PC-3 (cell line): ENCODE measurements at regions not wholly inside any gene's neighbourhood (a gene's known extent, or its start where the extent isn't known, plus 50 kb on each side); places are given as distances from the start of the nearest gene placed in this dataset.
"Not testable (repeated sequence)": the region's sequence is repeated elsewhere in the genome, so short reads cannot be mapped to it uniquely, and the experiment has no call there.

Experiments
- ATAC-seq: fragments of 200-7000 bp; cut with Tn5 transposase; 2 replicates; pipeline ENCODE4 v1.9.1; 2020; ENCODE audit warnings: mild to moderate bottlenecking, moderate library complexity
- BruUV-seq: library from RNA; stranded (reverse); fragments of 400-500 nt; replicated peaks from 2 replicates; lab custom pipeline; 2021; lab: Mats Ljungman, UMichigan
- CTCF ChIA-PET: fragments of 300-600 bp; sonication (Branson Sonifier 250); formaldehyde crosslinking; loops from one replicate; lab custom pipeline; 2022; ENCODE audit warnings: antibody characterized with exemption; lab: Charles Lee
- POLR2A ChIA-PET: fragments of 300-600 bp; sonication (Branson Sonifier 250); formaldehyde crosslinking; loops from one replicate; lab custom pipeline; 2022; ENCODE audit warnings: antibody characterized with exemption; ENCODE audit not compliant: unreplicated experiment; lab: Charles Lee
- DNase-seq: peaks from one replicate; pipeline ENCODE4 v3.0.0-alpha.2; 2015
- H2AFZ ChIP-seq: fragments of 300-600 bp; sonication (generic); 2 replicates; pipeline ENCODE4 v1.6.0; 2016; ENCODE audit warnings: antibody characterized with exemption, low read length
- H3F3A ChIP-seq: fragments of 300-600 bp; sonication (generic); one replicate; pipeline ENCODE4 v1.6.0; 2017; ENCODE audit warnings: antibody characterized with exemption, low read length, control low read depth, mild to moderate bottlenecking; ENCODE audit not compliant: unreplicated experiment
- H3K27ac ChIP-seq: fragments of 300-600 bp; sonication (generic); 2 replicates; pipeline ENCODE4 v1.5.1; 2016; ENCODE audit warnings: mild to moderate bottlenecking, low read length
- H3K27me3 ChIP-seq: fragments of 300-600 bp; sonication (generic); 2 replicates; pipeline ENCODE4 v1.6.1; 2016; ENCODE audit warnings: low read length, mixed read lengths
- H3K36me3 ChIP-seq: fragments of 300-600 bp; sonication (generic); 2 replicates; pipeline ENCODE4 v1.6.1; 2016; ENCODE audit warnings: low read depth, mixed run types, low read length, mixed read lengths
- H3K4me1 ChIP-seq: fragments of 300-600 bp; sonication (generic); 2 replicates; pipeline ENCODE4 v1.5.1; 2016; ENCODE audit warnings: low read length; ENCODE audit not compliant: insufficient read depth
- H3K4me2 ChIP-seq: fragments of 300-600 bp; sonication (generic); 2 replicates; pipeline ENCODE4 v1.6.0; 2016; ENCODE audit warnings: low read length
- H3K4me3 ChIP-seq: fragments of 300-600 bp; sonication (generic); 2 replicates; pipeline ENCODE4 v1.5.1; 2016; ENCODE audit warnings: mild to moderate bottlenecking, low read length, mixed read lengths
- H3K79me2 ChIP-seq: fragments of 300-600 bp; sonication (generic); 2 replicates; pipeline ENCODE4 v1.6.1; 2017; ENCODE audit warnings: low read length, mixed read lengths
- H3K9ac ChIP-seq: fragments of 300-600 bp; sonication (generic); 2 replicates; pipeline ENCODE4 v1.6.0; 2016; ENCODE audit warnings: mild to moderate bottlenecking, low read length
- H3K9me2 ChIP-seq: fragments of 300-600 bp; sonication (generic); replicated peaks from 2 replicates; pipeline ENCODE4 v1.6.1; 2016; ENCODE audit warnings: mixed run types, low read length, mixed read lengths
- H3K9me3 ChIP-seq: fragments of 300-600 bp; sonication (generic); 2 replicates; pipeline ENCODE4 v1.6.1; 2016; ENCODE audit warnings: low read length, mixed read lengths
- H4K20me1 ChIP-seq: fragments of 300-600 bp; sonication (generic); 2 replicates; pipeline ENCODE4 v1.6.1; 2016; ENCODE audit warnings: low read length, mixed read lengths
- EZH2 ChIP-seq: fragments of 300-600 bp; sonication (generic); IDR thresholded peaks from one replicate; pipeline ENCODE4 v1.6.1; 2017; ENCODE audit warnings: antibody characterized with exemption, mild to moderate bottlenecking, low read length; ENCODE audit not compliant: unreplicated experiment
- EZH2phosphoT487 ChIP-seq: fragments of 300-600 bp; sonication (generic); IDR thresholded peaks from 2 replicates; pipeline ENCODE4 v1.6.1; 2018; ENCODE audit warnings: mild to moderate bottlenecking, antibody characterized with exemption, low read length, borderline replicate concordance
- intact Hi-C: fragments of 100-400 bp; cut with micrococcal nuclease; formaldehyde crosslinking; loops from 2 replicates; pipeline ENCODE4 v1.9.0; 2023
- TF ChIP-seq, protein P1 (sequence below): fragments of 300-600 bp; sonication (generic); conservative IDR thresholded peaks from 2 replicates; pipeline ENCODE4 v1.5.1; 2017; ENCODE audit warnings: antibody characterized with exemption, low read depth, mild to moderate bottlenecking, low read length

DNA sequence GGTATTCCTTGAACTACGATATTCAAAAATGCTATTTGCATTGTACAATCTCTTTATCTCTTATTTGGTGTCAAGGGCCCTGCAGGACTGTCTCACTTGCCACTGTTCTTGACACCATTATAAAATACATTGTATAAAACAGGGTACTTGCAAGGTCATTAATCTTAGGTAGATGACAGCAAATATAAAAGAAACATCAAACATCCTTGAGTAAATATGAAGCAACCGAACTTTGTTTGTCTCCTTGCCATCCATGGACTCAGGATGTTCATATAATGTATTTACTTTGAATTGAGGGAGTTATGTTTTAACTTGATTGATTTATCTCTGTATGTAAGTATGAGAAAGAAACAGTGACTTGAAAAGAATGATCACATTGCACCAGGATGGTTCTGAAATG lies 87.3 kb downstream of the UGT2B4 start:
- no peak overlapping the region for H2AFZ ChIP-seq
- DNase-seq (no peak), ATAC-seq (no peak)
- ChIA-PET POLR2A (no interaction called here), CTCF (no interaction called here)
- TF ChIP-seq, protein P1, sequence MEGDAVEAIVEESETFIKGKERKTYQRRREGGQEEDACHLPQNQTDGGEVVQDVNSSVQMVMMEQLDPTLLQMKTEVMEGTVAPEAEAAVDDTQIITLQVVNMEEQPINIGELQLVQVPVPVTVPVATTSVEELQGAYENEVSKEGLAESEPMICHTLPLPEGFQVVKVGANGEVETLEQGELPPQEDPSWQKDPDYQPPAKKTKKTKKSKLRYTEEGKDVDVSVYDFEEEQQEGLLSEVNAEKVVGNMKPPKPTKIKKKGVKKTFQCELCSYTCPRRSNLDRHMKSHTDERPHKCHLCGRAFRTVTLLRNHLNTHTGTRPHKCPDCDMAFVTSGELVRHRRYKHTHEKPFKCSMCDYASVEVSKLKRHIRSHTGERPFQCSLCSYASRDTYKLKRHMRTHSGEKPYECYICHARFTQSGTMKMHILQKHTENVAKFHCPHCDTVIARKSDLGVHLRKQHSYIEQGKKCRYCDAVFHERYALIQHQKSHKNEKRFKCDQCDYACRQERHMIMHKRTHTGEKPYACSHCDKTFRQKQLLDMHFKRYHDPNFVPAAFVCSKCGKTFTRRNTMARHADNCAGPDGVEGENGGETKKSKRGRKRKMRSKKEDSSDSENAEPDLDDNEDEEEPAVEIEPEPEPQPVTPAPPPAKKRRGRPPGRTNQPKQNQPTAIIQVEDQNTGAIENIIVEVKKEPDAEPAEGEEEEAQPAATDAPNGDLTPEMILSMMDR, result no peak
- TF ChIP-seq EZH2 (no peak), EZH2phosphoT487 (no peak)
- H3K9me3 ChIP-seq, result no peaks in the 10 kb centered on the region
- BruUV-seq, result no TSS peak
- no peaks in the 10 kb centered on the region for H4K20me1 ChIP-seq
- H3K36me3 ChIP-seq, result no peaks in the 10 kb centered on the region
- no peak overlapping the region for H3K4me2 ChIP-seq
- no peak overlapping the region for H3K9ac ChIP-seq
- intact Hi-C loops, result no loop called here
- H3K9me2 ChIP-seq, result no peaks in the 10 kb centered on the region
- no peak overlapping the region for H3K4me3 ChIP-seq
- no peak overlapping the region for H3K27ac ChIP-seq
- H3F3A ChIP-seq, result no peaks in the 10 kb centered on the region
- H3K4me1 ChIP-seq, result no peaks in the 10 kb centered on the region
- H3K79me2 ChIP-seq, result no peaks in the 10 kb centered on the region
- H3K27me3 ChIP-seq, result no peaks in the 10 kb centered on the region

- CTCF ChIA-PET, ATAC-seq: not testable (repeated sequence)
Observed at GRCh38 chr4:69411981-69412380, 83.7 kb downstream of the UGT2B4 start.

GRCh38 chr4:69424722-69425121 lies 71.0 kb downstream of the UGT2B4 start:
- H2AFZ ChIP-seq, H3K27me3 ChIP-seq, H3K36me3 ChIP-seq, H4K20me1 ChIP-seq, DNase-seq, ATAC-seq, H3K4me1 ChIP-seq, BruUV-seq, H3K9me3 ChIP-seq, H3K4me3 ChIP-seq, H3F3A ChIP-seq, H3K79me2 ChIP-seq, CTCF ChIA-PET, H3K27ac ChIP-seq, H3K9me2 ChIP-seq, intact Hi-C loops, POLR2A ChIA-PET, H3K4me2 ChIP-seq, H3K9ac ChIP-seq: not testable (repeated sequence)

More at GRCh38 chr4:69411981-69412380, 83.7 kb downstream of the UGT2B4 start:
- H3K27me3 ChIP-seq, H3K9ac ChIP-seq, POLR2A ChIA-PET, H3K4me2 ChIP-seq, H3K79me2 ChIP-seq, H4K20me1 ChIP-seq, H3K9me3 ChIP-seq, H3K27ac ChIP-seq, DNase-seq, H3K36me3 ChIP-seq, H3K4me3 ChIP-seq, H3K4me1 ChIP-seq, H3F3A ChIP-seq, H3K9me2 ChIP-seq, H2AFZ ChIP-seq, BruUV-seq, intact Hi-C loops: not testable (repeated sequence)
